ENCODE measurements at regions not wholly inside any gene's neighbourhood (a gene's known extent, or its start where the extent isn't known, plus 50 kb on each side); places are given as distances from the start of the nearest gene placed in this dataset.

GRCh38 chr2:138335036-138335435 is 166.5 kb upstream of the SPOPL start:
- DNase-seq (ENCODE audit: low read depth) (no peak), FAIRE-seq (no peak)
- H3K27me3 Mint-ChIP-seq (ENCODE audit: low read depth, unreplicated experiment): no peaks in the 10 kb centered on the region
- H3K27me3 ChIP-seq (ENCODE audit: insufficient read depth, low read length): no peaks in the 10 kb centered on the region
- no peak overlapping the region for H3K9ac ChIP-seq (ENCODE audit: low read length)
- H3K27ac Mint-ChIP-seq (ENCODE audit: unreplicated experiment): no peak overlapping the region
- H3K4me1 ChIP-seq (ENCODE audit: insufficient read depth, low read length): no peaks in the 10 kb centered on the region
- H3K4me1 Mint-ChIP-seq (ENCODE audit: low read depth, unreplicated experiment): peaks cover 10% of the 10 kb centered on the region
- H3K36me3 ChIP-seq (ENCODE audit: insufficient read depth, low read length): no peaks in the 10 kb centered on the region
- H4K20me1 ChIP-seq (ENCODE audit: insufficient read depth, low read length): no peaks in the 10 kb centered on the region
- no peaks in the 10 kb centered on the region for H3K9me3 Mint-ChIP-seq (ENCODE audit: unreplicated experiment)
- no peaks in the 10 kb centered on the region for H3K79me2 ChIP-seq (ENCODE audit: insufficient read depth, low read length)
- no peak overlapping the region for H3K27ac ChIP-seq (ENCODE audit: low read depth, low read length)
- no peaks in the 10 kb centered on the region for H3K9me3 ChIP-seq (ENCODE audit: insufficient read depth, low read depth, low read length)
- no peak overlapping the region for H3K4me2 ChIP-seq (ENCODE audit: low read length)
- H2AFZ ChIP-seq (ENCODE audit: low read depth, low read length): no peak overlapping the region
- no peaks in the 10 kb centered on the region for H3K36me3 Mint-ChIP-seq (ENCODE audit: low read depth, unreplicated experiment)
- no peak overlapping the region for H3K4me3 Mint-ChIP-seq (ENCODE audit: unreplicated experiment)
- no peak overlapping the region for H3K4me3 ChIP-seq (ENCODE audit: insufficient read depth, low read depth, low read length)
- TF ChIP-seq CTCF (IDR thresholded peaks at IDR 0.05; ENCODE audit: insufficient read depth, low read depth, low read length) (no peak), EZH2 (IDR thresholded peaks at IDR 0.05; ENCODE audit: insufficient read depth, low read length) (no peak)

- Histone ChIP-seq H3K4me3 (ENCODE audit: insufficient read depth, low read depth, low read length) (no peak overlapping the region), H3K9me3 (ENCODE audit: insufficient read depth, low read depth, low read length) (no peaks in the 10 kb centered on the region), H3K9ac (ENCODE audit: low read length) (no peak overlapping the region), H2AFZ (ENCODE audit: low read depth, low read length) (no peak overlapping the region), H3K36me3 (ENCODE audit: insufficient read depth, low read length) (no peaks in the 10 kb centered on the region), H3K4me1 (ENCODE audit: insufficient read depth, low read length) (no peaks in the 10 kb centered on the region), H3K27ac (ENCODE audit: low read depth, low read length) (no peak overlapping the region), H4K20me1 (ENCODE audit: insufficient read depth, low read length) (no peaks in the 10 kb centered on the region), H3K4me2 (ENCODE audit: low read length) (no peak overlapping the region), H3K79me2 (ENCODE audit: insufficient read depth, low read length) (no peaks in the 10 kb centered on the region), H3K27me3 (ENCODE audit: insufficient read depth, low read length) (no peaks in the 10 kb centered on the region)
- Mint-ChIP-seq H3K4me1 (ENCODE audit: low read depth, unreplicated experiment) (peaks cover 10% of the 10 kb centered on the region), H3K4me3 (ENCODE audit: unreplicated experiment) (no peak overlapping the region), H3K27ac (ENCODE audit: unreplicated experiment) (no peak overlapping the region), H3K36me3 (ENCODE audit: low read depth, unreplicated experiment) (no peaks in the 10 kb centered on the region), H3K27me3 (ENCODE audit: low read depth, unreplicated experiment) (no peaks in the 10 kb centered on the region), H3K9me3 (ENCODE audit: unreplicated experiment) (no peaks in the 10 kb centered on the region)
- no peak for TF ChIP-seq CTCF (IDR thresholded peaks at IDR 0.05; ENCODE audit: insufficient read depth, low read depth, low read length)
- no peak for DNase-seq (ENCODE audit: low read depth)
- no peak for FAIRE-seq
These were observed 165.4 kb upstream of the SPOPL start for GRCh38 chr2:138336146-138336545.

GRCh38 chr2:138355244-138355643 is 146.3 kb upstream of the SPOPL start:
- no peaks in the 10 kb centered on the region for H3K4me1 Mint-ChIP-seq (ENCODE audit: low read depth, unreplicated experiment)
- no peaks in the 10 kb centered on the region for H3K36me3 Mint-ChIP-seq (ENCODE audit: low read depth, unreplicated experiment)
- Histone ChIP-seq H3K4me2 (ENCODE audit: low read length) (no peak overlapping the region), H3K4me1 (ENCODE audit: insufficient read depth, low read length) (no peaks in the 10 kb centered on the region), H3K4me3 (ENCODE audit: insufficient read depth, low read depth, low read length) (no peak overlapping the region), H3K9ac (ENCODE audit: low read length) (no peak overlapping the region), H3K36me3 (ENCODE audit: insufficient read depth, low read length) (no peaks in the 10 kb centered on the region), H3K9me3 (ENCODE audit: insufficient read depth, low read depth, low read length) (no peaks in the 10 kb centered on the region), H3K27me3 (ENCODE audit: insufficient read depth, low read length) (no peaks in the 10 kb centered on the region), H4K20me1 (ENCODE audit: insufficient read depth, low read length) (no peaks in the 10 kb centered on the region), H3K27ac (ENCODE audit: low read depth, low read length) (no peak overlapping the region), H2AFZ (ENCODE audit: low read depth, low read length) (no peak overlapping the region), H3K79me2 (ENCODE audit: insufficient read depth, low read length) (no peaks in the 10 kb centered on the region)
- no peak overlapping the region for H3K27ac Mint-ChIP-seq (ENCODE audit: unreplicated experiment)
- H3K9me3 Mint-ChIP-seq (ENCODE audit: unreplicated experiment): no peaks in the 10 kb centered on the region
- no peaks in the 10 kb centered on the region for H3K27me3 Mint-ChIP-seq (ENCODE audit: low read depth, unreplicated experiment)
- no peak for DNase-seq (ENCODE audit: low read depth)
- no peak overlapping the region for H3K4me3 Mint-ChIP-seq (ENCODE audit: unreplicated experiment)
- FAIRE-seq: no peak
- TF ChIP-seq EZH2 (IDR thresholded peaks at IDR 0.05; ENCODE audit: insufficient read depth, low read length): no peak
- TF ChIP-seq CTCF (IDR thresholded peaks at IDR 0.05; ENCODE audit: insufficient read depth, low read depth, low read length): no peak
